HCT116 (cell line): ENCODE measurements at regions not wholly inside any gene's neighbourhood (a gene's known extent, or its start where the extent isn't known, plus 50 kb on each side); places are given as distances from the start of the nearest gene placed in this dataset.

Experiments used
- CEBPB ChIP-seq: IDR thresholded peaks from 2 replicates; pipeline ENCODE4 v1.6.1; 2012; ENCODE audit warnings: low read depth
- CTCF ChIP-seq, 3 experiments: fragments of 200-600 bp in 1 of 3; sonication (generic) in 1 of 3; IDR thresholded peaks in 2 of 3; conservative IDR thresholded peaks in 1 of 3; 2 replicates each; pipeline ENCODE4 v1.5.1; 2012 to 2017; ENCODE audit warnings: low read depth in 2 of 3, low read length in 2 of 3, antibody characterized with exemption in 1 of 3, borderline replicate concordance in 1 of 3, control low read depth in 1 of 3, mild to moderate bottlenecking in 1 of 3, mixed read lengths in 1 of 3, mixed run types in 1 of 3, moderate library complexity in 1 of 3; ENCODE audit not compliant: insufficient read depth in 1 of 3
- EGR1 ChIP-seq: IDR thresholded peaks from 2 replicates; pipeline ENCODE4 v1.6.1; 2012; ENCODE audit warnings: low read depth
- ELF1 ChIP-seq: IDR thresholded peaks from 2 replicates; pipeline ENCODE4 v1.6.1; 2012; ENCODE audit warnings: low read depth, borderline replicate concordance
- EZH2 ChIP-seq: fragments of 200-600 bp; sonication (generic); IDR thresholded peaks from 2 replicates; pipeline ENCODE4 v1.6.1; 2017; ENCODE audit warnings: antibody characterized with exemption, mixed run types
- JUND ChIP-seq: IDR thresholded peaks from 2 replicates; pipeline ENCODE4 v1.6.1; 2012
- POLR2A ChIP-seq: IDR thresholded peaks from 2 replicates; pipeline ENCODE4 v1.7.0; 2011; ENCODE audit warnings: borderline replicate concordance; ENCODE audit not compliant: insufficient read depth, insufficient read length; ENCODE audit errors: extremely low read depth
- POLR2AphosphoS5 ChIP-seq: IDR thresholded peaks from 2 replicates; pipeline ENCODE4 v1.6.1; 2011; ENCODE audit warnings: mild to moderate bottlenecking, low read depth, low read length, moderate library complexity
- RAD21 ChIP-seq: IDR thresholded peaks from 2 replicates; pipeline ENCODE4 v1.6.1; 2012; ENCODE audit warnings: low read depth, mild to moderate bottlenecking
- REST ChIP-seq: IDR thresholded peaks from 2 replicates; pipeline ENCODE4 v1.6.1; 2012; ENCODE audit warnings: low read depth
- ZBTB33 ChIP-seq: IDR thresholded peaks from 2 replicates; pipeline ENCODE4 v1.6.1; 2011; ENCODE audit warnings: mild to moderate bottlenecking, low read length, moderate library complexity; ENCODE audit not compliant: insufficient replicate concordance; ENCODE audit errors: extremely low read depth

GRCh38 chr1:228944296-228944695 is 209.0 kb downstream of the RHOU start:
- no peak for TF ChIP-seq CEBPB
- TF ChIP-seq CTCF (IDR thresholded peaks at IDR 0.05 in 2 of 3, conservative IDR thresholded peaks at IDR 0.05 in 1 of 3; ENCODE audit: borderline replicate concordance in 1 of 3, insufficient read depth in 1 of 3, low read depth in 2 of 3, low read length in 2 of 3): no peak
- no peak for TF ChIP-seq POLR2AphosphoS5
- no peak for TF ChIP-seq ELF1
- TF ChIP-seq POLR2A: no peak
- TF ChIP-seq REST: no peak
- no peak for TF ChIP-seq EZH2
- TF ChIP-seq JUND: no peak
- no peak for TF ChIP-seq RAD21
- TF ChIP-seq EGR1: no peak
- no peak for TF ChIP-seq ZBTB33
